ENCODE measurements at regions not wholly inside any gene's neighbourhood (a gene's known extent, or its start where the extent isn't known, plus 50 kb on each side); places are given as distances from the start of the nearest gene placed in this dataset.

DNA sequence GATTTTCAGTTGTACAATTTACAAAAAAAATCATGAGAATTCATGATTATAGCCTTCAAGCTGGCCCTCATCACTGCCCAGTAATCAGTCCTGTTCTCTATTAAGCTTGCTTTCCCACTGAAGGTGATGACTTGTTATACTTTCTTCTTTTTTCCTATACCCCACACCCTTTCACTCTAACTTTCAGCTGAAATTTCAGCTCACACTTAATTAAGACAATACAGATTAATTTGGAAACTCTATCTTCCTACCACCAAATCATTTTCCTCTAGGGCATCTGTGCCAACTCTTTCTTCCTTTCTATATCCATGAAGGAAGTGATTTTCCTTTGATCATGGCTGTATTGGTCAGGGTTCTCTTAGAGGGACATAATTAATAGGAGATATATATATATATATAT, 449.9 kb downstream of the CD109 start:
- no peak for DNase-seq

DNA sequence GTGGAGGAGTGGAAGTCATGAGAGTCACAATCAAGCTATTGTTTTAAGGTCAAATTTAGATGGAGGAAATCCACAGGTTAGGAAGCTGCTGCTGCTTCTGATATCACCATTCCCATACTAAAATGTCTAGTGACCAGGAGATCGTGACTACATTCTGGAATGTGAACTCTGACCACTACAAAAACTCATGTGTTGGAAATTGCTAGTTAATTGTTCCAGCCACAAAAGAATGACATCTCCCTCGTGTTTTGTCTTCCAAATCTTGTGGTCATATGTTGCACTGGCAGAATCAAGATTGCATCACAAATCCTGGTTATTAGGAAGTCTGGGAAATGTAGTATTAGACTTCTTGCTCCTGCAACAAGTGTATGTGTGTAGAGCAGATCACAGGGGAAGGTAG, 441.9 kb downstream of the CD109 start:
- DNase-seq = no peak

DNA sequence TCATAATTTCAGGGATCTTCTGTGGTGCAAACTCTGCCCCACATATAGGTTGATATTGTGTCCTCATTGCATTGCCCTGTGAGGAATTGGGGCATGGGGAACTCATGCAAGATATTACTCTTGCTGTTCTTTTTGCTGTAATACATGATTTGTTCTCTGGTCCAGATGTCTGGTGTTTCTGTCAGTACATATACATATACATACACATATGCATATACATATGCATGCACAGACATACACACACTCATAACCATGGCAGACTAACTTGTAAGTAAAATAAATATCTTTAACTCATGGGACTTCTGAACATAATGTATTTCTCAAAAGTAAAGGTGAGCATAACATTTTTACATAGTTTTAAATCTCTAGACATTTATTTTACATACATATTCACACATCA, 438.3 kb downstream of the CD109 start:
- no peak for DNase-seq

DNA sequence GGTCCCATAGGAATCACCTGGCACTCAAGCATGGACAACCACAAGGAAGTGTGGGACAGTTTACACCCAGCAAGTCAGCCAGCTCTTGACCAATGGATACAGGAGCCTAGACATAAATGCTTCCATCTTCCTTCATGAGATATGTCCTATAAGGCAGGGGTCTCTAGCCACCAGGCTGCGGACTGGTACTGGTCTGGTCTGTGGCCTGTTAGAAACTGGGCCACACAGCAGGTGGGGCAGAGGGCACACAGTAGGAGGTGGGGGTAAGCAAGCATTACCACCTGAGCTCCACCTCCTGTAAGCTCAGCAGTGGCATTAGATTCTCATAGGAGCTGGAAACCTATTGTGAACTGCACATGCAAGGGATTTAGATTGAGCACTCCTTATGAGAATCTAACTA, 437.1 kb downstream of the CD109 start:
- no peak for DNase-seq

DNA sequence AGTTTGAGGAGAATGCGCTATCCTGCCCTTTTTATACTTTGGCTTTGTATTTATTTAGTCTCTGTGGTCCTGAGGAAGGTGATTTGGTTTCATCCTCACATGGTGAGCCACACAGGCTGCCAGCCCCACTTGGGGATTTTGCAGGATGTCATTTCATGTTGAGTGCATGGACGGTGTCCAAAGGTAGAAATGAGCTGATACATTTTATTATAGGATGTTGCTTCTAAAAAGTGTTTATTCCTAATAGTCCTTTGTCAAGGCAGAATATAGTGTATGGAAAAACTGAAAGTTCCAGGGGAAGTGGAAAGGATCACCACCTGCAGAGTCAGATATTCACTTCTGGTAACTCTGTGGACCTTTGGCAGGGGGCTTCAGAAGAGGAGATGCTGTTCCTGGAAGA, 434.6 kb downstream of the CD109 start:
- DNase-seq = no peak

DNA sequence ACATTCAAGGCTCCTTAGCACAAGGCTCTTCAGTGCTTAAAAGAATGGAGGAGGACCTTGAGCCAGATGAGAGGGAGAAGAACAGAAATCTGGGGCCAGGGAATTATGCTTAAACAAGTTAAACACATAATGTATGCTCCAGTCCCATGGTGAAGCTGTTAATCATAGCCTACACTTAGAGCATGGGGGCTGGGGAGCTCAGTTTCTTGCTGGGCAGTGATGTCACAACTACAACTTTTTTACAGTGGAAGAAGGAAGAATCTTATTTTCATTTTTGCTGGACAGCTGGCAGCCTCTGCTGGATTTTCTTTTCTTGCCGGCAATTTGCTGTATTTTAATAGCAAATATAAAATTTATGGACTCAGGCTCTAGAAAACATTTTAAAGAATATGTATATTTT, 432.5 kb downstream of the CD109 start:
- no peak for DNase-seq

DNA sequence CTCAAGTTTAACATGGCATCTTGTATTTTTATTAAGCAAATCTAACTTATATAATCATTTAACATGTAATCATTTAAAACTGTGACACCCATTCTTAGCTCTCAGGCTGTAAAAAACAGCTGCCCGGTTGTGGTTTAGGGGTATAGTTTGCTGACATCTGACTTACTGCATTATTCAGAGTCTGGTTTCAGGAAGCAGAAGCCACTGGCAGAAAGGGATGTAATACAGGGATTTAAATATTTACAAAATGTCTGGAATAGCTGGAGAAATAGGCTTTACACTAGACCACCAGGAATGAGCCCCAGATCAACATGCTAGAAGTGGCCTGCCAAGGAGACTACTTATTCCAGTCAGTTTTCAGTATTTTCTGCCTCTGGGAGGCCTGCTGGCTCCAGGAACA, 421.1 kb downstream of the CD109 start:
- DNase-seq = no peak

DNA sequence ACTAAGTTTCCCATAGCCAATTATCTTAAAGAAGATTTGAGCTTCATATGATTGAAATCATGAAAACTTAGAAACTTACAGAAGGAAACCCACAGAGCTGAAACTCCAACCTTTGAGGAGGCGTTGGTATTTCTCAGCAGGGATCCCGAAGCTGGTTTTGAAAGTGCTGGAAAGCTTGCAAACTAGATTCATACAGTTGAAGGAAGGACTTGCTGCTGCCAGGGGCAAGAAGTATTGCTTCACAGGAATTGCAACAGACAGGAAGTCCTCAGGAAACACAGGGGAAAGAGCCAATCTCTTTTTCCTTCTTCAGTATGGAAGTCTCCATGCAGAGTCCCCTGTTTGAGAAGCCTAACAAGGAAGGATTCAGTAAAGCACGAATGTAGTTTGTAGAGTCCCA, 419.7 kb downstream of the CD109 start:
- DNase-seq = no peak

DNA sequence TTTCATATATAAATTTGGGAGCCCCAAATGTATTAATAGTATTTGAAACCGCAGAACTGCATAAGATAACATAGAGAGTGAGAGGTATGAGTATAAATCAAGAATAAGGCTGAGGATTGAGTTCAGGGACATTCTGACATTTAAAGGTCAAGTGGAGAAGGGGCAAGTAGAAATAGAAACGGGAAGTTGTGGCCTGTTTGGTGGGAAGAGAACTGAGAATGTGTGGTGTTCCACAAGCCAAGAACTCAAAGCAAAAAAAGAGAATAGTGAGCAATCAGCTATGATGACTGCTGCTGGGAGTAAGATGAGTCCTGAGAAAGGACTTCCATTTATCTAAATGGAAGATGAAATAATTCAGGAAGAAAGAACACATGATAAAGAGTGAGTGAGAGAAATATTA, 418.4 kb downstream of the CD109 start:
- no peak for DNase-seq

DNA sequence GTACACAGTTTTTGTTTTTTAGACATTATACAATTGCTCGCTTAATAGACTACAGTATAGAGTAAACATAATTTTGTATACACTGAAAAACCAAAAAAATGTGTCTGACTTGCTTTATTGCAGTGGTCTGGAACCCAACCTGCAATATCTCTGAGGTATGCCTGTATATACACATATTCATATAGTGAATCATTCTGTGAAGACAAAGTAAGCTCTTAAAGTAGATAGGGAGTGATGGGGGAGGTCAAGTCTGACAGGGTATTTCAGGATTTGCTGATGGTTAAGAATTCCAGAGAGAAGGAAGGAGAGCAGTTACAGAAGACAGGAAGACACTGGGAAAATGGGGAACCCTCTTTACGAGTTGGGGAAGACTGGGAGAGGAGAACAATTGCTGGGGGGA, 417.9 kb downstream of the CD109 start:
- no peak for DNase-seq

DNA sequence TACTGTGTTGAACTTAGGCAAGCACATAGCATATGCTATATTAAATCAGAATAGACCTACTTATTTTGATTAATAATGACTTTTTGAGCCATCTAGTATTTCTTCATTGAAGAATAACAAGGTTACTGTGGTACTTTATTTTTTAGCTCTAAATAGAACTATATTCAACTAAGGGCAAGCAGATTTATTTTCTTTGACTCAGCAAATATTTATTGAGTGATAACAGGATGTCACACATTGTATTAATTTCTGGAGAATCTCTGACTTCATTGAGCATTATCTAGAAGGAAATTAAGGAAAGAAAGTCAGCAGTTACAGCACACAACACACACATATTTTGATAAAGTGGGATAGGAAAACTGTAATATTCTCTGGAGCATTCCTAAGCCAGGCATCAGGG, 407.4 kb downstream of the CD109 start:
- DNase-seq = no peak

DNA sequence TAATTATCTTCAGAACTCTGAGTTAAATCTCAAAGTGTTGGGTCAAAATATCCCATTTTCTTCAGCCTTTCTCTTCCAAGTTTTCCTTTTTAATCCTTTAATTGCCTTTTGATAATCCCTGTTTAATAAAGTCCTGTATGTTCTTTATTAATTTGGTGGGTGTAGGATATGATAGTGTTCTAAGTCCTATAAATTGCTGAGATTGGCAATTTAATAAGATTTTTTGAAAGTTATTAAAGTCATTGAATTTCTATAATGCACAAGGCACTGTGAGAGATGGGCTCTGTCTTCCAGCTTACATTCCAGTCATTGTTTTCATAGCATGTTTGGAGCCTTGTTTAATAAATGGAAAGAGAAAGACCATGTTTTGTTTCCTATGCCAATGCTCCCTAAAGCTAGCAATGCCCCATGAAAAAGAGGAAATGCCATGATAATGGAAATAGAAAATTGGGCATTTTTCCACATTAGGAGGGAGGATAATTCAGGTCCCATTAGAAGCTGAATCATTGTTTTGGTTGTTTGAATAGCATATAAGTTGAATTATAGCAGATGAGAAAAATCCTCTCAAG, 404.8 kb downstream of the CD109 start:
- no peak for DNase-seq

DNA sequence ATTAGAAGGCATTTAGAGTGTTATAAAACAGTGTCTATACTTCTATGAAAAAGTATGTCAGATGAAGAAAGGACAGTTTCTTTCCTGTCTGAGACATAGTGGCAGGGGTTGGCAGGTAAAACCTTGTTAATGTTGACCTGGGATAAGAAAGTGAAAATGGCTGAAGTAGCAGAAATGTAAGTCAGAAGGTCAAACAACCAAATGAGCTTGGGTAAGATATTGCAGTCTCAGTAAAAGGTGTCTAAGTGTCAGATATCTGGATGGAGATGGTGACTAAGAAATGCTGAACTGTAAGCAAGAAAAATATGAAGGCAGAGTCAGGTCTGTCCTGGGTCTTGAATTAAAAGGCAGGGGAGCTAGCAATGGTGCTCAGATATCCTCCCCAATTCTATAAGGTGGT, 400.3 kb downstream of the CD109 start:
- DNase-seq = no peak

DNA sequence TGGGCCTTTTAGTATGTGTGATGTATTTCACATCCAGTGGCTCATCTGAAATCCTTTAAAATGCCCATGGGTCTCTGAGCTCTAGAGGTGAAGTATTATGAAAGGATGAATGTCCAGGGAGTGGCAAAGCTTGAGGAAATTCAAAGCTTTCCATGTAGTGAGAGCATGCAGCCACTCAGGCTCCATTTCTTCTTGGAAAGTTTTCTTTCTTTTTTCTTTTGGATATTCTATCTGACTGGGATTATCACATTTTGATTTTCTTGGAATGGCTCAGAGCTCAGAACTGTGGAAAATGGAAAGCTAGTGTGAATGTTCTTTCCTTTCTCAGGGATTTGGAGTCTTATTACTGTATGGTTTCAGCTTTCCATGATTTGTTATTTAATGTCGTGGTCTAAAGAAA, 397.4 kb downstream of the CD109 start:
- DNase-seq = no peak

DNA sequence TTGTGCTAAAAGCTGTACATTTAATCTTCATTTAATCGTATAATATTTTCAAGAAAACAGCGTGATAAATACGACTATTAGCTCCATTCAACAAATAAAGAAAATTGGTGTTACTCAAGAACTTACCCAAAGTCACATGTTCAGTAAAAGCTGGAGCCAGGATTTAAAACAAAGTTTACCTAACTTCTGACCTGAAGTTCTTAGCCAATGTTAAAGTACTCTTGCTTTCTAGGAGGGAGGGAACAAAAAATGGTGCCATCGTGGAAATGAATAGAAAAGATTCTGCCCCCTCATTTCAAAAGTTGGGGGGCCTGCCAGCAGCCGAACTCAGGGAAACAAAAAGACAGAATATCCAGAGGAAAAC, 395.8 kb downstream of the CD109 start:
- no peak for DNase-seq

DNA sequence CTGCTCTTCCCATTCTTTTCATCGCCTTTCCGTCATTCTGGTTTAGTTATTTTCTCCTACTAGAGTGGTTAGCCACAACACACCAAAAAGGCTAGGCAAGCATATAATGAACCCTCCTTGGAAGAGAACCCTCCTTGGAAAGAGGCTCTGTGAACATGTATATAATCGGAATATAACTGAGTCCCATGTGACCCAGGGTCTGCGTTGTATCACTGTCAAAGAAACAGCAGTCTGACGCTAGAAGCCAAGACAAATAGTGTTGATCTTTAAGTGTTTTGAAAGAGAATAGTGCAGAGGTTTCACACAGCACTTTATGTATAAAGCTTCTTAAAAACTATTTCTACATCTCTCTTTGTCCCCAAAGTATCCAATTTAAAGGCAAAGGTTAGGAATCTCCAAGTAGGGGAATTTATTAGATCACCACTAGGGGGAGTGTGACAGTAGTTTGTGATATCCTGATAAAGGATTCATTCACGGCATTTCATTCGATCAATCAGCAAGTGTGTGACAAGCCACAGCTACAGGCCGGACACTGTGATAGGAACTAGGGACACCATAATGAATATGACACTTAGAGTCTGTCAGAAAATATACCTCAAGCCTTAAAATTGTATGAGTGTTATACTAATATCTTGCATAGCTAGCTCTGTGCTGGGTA, 395.3 kb downstream of the CD109 start:
- DNase-seq = no peak

DNA sequence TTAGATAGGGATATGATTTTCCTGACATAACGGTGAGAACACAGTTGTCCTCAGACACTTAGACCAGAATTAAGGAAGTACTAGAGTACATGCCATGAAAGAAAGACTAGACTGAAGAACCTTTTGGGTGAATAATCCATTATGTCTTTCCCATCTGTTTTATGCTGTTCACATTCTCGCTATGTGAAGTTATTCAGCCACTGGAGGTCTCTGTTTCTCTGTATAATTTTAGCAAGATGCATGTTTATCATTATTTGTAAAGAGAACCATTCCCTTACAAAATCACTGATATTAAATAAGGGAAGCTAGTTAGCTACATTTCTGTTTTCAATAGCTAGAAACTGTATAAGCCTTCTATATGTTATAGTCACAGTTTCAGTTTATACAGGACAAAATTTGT, 391.9 kb downstream of the CD109 start:
- no peak for DNase-seq

DNA sequence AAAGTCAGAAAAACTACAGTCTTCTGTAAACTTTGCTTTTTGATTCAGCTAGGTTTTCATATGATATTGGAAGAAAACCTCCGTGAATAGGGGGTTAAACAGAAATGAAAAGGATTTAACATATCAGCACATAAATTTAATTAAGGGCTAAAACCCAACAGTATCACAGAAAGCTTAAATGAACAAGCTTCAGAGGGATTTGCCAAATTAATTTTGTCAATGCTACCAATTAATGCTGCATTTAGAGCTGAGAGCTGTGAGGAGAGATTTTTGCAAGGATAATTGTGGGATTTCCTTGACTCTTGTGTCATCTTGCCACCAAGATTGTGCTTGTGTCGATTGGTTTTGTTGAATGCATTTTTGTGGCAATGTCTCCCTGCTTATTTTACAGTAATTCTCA, 379.9 kb downstream of the CD109 start:
- no peak for DNase-seq

DNA sequence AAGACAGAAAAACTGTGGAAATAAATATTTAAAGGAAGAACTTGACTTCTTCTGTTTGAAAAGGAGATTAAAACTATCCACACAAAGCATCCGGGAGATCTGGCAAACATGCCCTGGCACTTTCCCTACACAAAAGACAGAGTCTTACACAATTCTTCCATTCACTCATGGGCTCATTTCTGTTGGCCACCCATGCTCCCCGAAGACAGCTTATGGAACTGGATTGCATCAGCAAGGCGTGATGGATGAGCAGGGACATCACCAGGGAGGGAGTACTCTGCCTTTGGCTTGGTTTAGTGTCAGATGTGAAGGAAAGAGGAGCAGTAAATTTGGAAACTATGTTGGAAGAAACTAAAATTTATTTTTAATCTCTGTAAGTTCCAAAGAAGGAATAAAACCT, 379.3 kb downstream of the CD109 start:
- DNase-seq = no peak

DNA sequence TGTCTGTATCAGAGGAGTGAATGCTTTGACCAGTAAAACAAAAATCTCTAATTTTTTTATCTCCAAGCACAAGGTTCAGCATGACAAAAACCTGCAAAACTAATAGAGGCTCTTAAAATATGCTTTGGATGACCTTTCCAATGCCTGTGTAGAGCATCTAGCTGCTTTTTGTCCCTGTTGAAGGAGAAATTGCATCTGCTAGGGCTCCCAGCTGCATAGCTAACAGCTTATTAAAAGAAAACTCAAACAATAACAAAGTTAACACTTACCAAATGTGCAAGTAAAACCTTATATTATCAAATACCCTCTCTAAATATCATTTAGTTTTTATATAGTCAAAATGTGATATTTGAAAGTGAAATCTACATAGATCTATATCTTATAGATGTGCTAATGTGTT, 378.6 kb downstream of the CD109 start:
- no peak for DNase-seq

DNA sequence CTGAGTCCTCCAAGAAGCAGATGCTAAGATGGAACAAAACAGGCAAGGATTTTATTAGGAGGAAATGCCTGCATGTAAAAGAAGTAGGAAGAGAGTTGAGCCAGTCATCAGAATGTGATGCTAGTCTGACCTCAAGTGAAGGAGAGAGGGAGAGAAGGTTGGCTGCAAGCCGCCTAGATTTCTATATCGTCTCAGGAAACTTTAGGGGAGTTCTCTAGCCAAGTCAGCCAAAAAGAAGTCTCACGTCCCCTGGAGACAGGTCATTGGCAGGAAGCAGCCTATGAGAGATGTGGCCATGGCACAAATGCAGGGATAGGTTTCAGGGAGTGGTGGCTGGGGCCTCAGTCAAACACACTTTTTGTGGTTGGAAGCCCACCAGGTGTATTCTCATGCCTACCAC, 378.0 kb downstream of the CD109 start:
- DNase-seq = no peak

DNA sequence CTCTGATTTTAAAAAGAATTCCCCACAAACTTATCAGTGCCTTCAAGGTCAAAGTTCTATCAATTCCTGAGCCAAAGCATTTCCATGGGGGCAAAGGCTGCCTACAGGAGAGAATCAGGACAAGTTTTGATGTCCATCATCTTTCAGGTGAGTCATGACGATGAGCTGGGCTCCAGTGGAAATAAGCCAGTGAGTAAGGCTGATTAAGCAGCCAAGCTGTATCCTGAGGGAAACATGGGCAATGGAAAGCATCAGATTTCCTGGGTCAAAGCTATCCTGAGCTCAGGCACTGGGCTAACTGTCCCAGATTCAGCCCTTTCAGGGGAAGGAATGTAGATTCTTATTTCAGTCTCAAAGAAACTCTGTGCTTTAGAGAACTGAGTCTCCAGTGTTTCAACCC, 377.4 kb downstream of the CD109 start:
- no peak for DNase-seq

DNA sequence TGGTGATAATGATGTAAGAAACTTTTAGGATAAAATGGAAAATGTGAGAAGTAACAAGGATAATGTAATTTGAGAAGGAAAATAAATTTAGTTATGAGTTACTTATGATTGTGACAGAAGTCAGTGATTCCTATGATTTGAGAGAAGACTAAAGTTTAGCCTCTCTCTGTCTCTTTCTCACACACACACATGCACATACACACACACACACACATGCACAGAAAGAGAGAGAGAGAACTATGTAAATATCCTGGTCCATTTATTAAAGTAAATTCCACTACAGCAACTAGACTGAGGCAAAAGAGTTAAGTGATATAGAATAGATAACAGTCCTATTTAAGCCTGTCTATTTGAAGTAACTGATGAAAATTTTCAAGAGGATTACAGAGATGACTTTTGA, 375.2 kb downstream of the CD109 start:
- no peak for DNase-seq

DNA sequence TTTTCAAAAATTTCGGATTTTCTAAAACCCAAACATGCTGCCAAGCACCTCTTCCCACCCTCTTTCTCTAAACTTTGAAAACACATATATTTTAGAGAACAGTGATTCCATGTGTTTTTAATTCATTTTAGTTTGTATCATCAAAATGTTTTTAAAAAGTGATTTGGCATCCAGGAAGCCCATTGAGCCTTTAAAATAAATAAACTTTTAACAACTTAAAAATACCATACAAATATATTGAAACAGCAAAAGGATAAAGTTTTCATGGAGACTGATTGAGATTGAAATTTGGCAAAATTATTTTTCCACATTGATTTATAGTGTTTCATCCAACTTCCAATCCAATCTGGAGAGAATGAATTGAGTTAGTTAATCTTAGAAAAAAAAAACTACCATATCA, 374.7 kb downstream of the CD109 start:
- DNase-seq = no peak

DNA sequence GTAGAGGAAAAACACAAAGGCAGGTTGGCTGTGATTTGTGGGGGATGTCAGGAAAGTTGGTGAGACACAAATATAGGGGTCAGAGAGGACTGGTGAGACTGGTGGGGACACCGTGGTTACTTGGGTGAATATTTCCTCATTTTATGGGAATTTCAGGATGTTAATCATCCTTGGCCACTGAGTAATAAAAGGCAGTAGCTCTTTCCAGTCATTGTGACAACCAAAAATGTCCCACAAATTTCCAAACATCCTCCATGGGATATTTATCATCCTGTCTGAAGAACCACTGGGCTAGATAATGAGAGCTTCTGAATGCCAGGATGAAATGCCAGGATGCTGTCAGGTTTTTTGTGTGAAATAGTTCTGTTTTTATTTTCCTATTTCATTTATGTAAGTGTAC, 374.1 kb downstream of the CD109 start:
- no peak for DNase-seq

Data from KG1 (cell line).